H1 (cell line): ENCODE measurements at regions not wholly inside any gene's neighbourhood (a gene's known extent, or its start where the extent isn't known, plus 50 kb on each side); places are given as distances from the start of the nearest gene placed in this dataset.

Source experiments
- CTCF ChIA-PET: fragments of 300-600 bp; sonication (Branson Sonifier 250); formaldehyde crosslinking; loops from one replicate; lab custom pipeline; 2021; ENCODE audit not compliant: partially characterized antibody; lab: Charles Lee
- POLR2A ChIA-PET: fragments of 300-600 bp; sonication (Branson Sonifier 250); formaldehyde crosslinking; loops from one replicate; lab custom pipeline; 2021; ENCODE audit warnings: inconsistent platforms; ENCODE audit not compliant: partially characterized antibody; lab: Charles Lee
- DNase-seq, 2 experiments: peaks; one replicate each; pipeline versions ENCODE4 v3.0.0 to v3.0.0-alpha.2; 2010 to 2022; ENCODE audit warnings: low spot score in 2 of 2, low read depth in 1 of 2, mixed read lengths in 1 of 2
- FAIRE-seq: peaks from 2 replicates; lab custom pipeline; 2011; peaks lifted over from hg19 to GRCh38; lab: Jason Lieb, UNC
- H2AFZ ChIP-seq: 2 replicates; pipeline ENCODE4 v1.8.1; 2012; ENCODE audit warnings: low read length, inconsistent platforms
- H2AK5ac ChIP-seq: 2 replicates; pipeline ENCODE4 v1.6.1; 2013; ENCODE audit warnings: low read depth, low read length
- H2BK120ac ChIP-seq: replicated peaks from 2 replicates; pipeline ENCODE3; 2013; ENCODE audit warnings: low read depth, low read length, inconsistent platforms
- H2BK12ac ChIP-seq: 2 replicates; pipeline ENCODE4 v1.6.1; 2013; ENCODE audit warnings: low read depth, low read length
- H2BK15ac ChIP-seq: 2 replicates; pipeline ENCODE4 v1.6.1; 2013; ENCODE audit warnings: low read length
- H2BK20ac ChIP-seq: 2 replicates; pipeline ENCODE4 v1.6.1; 2013; ENCODE audit warnings: low read length
- H2BK5ac ChIP-seq: 2 replicates; pipeline ENCODE4 v1.6.1; 2013; ENCODE audit warnings: low read depth, low read length
- H3K14ac ChIP-seq: 2 replicates; pipeline ENCODE4 v1.6.1; 2013; ENCODE audit warnings: inconsistent platforms; ENCODE audit not compliant: insufficient read length
- H3K18ac ChIP-seq: 2 replicates; pipeline ENCODE4 v1.6.1; 2013; ENCODE audit warnings: low read length; ENCODE audit errors: extremely low read depth
- H3K23ac ChIP-seq: 2 replicates; pipeline ENCODE4 v1.6.1; 2013; ENCODE audit warnings: inconsistent platforms; ENCODE audit not compliant: insufficient read length
- H3K23me2 ChIP-seq: 2 replicates; pipeline ENCODE4 v1.6.1; 2013; ENCODE audit warnings: low read depth, low read length
- H3K27ac ChIP-seq: 2 replicates; pipeline ENCODE4 v1.6.1; 2011; ENCODE audit warnings: low read depth, low read length, inconsistent platforms
- H3K27me3 ChIP-seq, 4 experiments: replicated peaks in 1 of 4; 1 replicate in 1 of 4; 2 replicates in 3 of 4; pipeline versions ENCODE4 v1.6.1 to v1.8.1; 2011 to 2013; ENCODE audit warnings: low read length in 3 of 4, mild to moderate bottlenecking in 3 of 4, inconsistent platforms in 2 of 4, mixed read lengths in 2 of 4, moderate library complexity in 1 of 4; ENCODE audit not compliant: control insufficient read depth in 3 of 4, insufficient read depth in 3 of 4; ENCODE audit errors: extremely low read depth in 1 of 4
- H3K36me3 ChIP-seq, 4 experiments: 2 replicates each; pipeline versions ENCODE4 v1.6.1 to v1.8.1; 2011 to 2013; ENCODE audit warnings: mild to moderate bottlenecking in 4 of 4, low read length in 3 of 4, moderate library complexity in 2 of 4, control low read depth in 1 of 4, inconsistent platforms in 1 of 4; ENCODE audit not compliant: insufficient read depth in 4 of 4, control insufficient read depth in 2 of 4
- H3K4ac ChIP-seq: replicated peaks from 2 replicates; pipeline ENCODE3; 2013; ENCODE audit warnings: low read length, low read depth, mixed read lengths, inconsistent platforms; ENCODE audit not compliant: insufficient read length
- H3K4me1 ChIP-seq, 4 experiments: replicated peaks in 1 of 4; 1 replicate in 1 of 4; 2 replicates in 3 of 4; pipeline versions ENCODE4 v1.6.1 to v1.8.1; 2011 to 2013; ENCODE audit warnings: low read length in 3 of 4, inconsistent platforms in 2 of 4, mixed read lengths in 1 of 4; ENCODE audit not compliant: insufficient read depth in 4 of 4, control insufficient read depth in 3 of 4
- H3K4me2 ChIP-seq, 2 experiments: 2 replicates each; pipeline versions ENCODE4 v1.6.1 to v1.8.1; 2011 to 2013; ENCODE audit warnings: low read depth in 2 of 2, low read length in 2 of 2, control low read depth in 1 of 2, inconsistent platforms in 1 of 2, mild to moderate bottlenecking in 1 of 2; ENCODE audit not compliant: insufficient read depth in 1 of 2
- H3K4me3 ChIP-seq, 4 experiments: fragments of 200-600, 300-600 bp in 1 of 4; sonication (generic), shearing (Covaris generic), sonication (Bioruptor Twin) in 1 of 4; 2 replicates each; pipeline versions ENCODE4 v1.5.1 to v1.8.1; 2011 to 2016; ENCODE audit warnings: low read length in 4 of 4, low read depth in 3 of 4, control low read depth in 2 of 4, inconsistent platforms in 2 of 4, mild to moderate bottlenecking in 2 of 4, mixed read lengths in 1 of 4, moderate library complexity in 1 of 4; ENCODE audit not compliant: insufficient read depth in 2 of 4; ENCODE audit errors: extremely low read depth in 1 of 4
- H3K56ac ChIP-seq: replicated peaks from 2 replicates; pipeline ENCODE3; 2013; ENCODE audit warnings: low read depth, mild to moderate bottlenecking, mixed read lengths, low read length, inconsistent platforms; ENCODE audit not compliant: insufficient read length
- H3K79me1 ChIP-seq: 2 replicates; pipeline ENCODE4 v1.6.1; 2013; ENCODE audit warnings: low read depth, low read length, control low read depth
- H3K79me2 ChIP-seq, 2 experiments: 2 replicates each; pipeline versions ENCODE4 v1.6.1 to v1.8.1; 2012 to 2013; ENCODE audit warnings: low read length in 2 of 2, mild to moderate bottlenecking in 2 of 2, inconsistent platforms in 1 of 2; ENCODE audit not compliant: insufficient read depth in 2 of 2, control insufficient read depth in 1 of 2
- H3K9ac ChIP-seq, 4 experiments: replicated peaks in 1 of 4; 1 replicate in 1 of 4; 2 replicates in 3 of 4; pipeline versions ENCODE4 v1.6.1 to v1.8.1; 2011 to 2013; ENCODE audit warnings: low read depth in 3 of 4, low read length in 3 of 4, control low read depth in 2 of 4, mild to moderate bottlenecking in 2 of 4, moderate library complexity in 2 of 4, inconsistent platforms in 1 of 4; ENCODE audit errors: extremely low read depth in 1 of 4
- H3K9me3 ChIP-seq, 2 experiments: 2 replicates each; pipeline versions ENCODE4 v1.6.1 to v1.8.1; 2012 to 2013; ENCODE audit warnings: mild to moderate bottlenecking in 2 of 2, moderate library complexity in 2 of 2, control low read depth in 1 of 2, inconsistent platforms in 1 of 2, low read depth in 1 of 2, low read length in 1 of 2, mixed read lengths in 1 of 2; ENCODE audit not compliant: insufficient read depth in 2 of 2
- H4K20me1 ChIP-seq, 2 experiments: replicated peaks in 1 of 2; 2 replicates each; pipeline versions ENCODE3 to v1.8.1; 2011 to 2013; ENCODE audit warnings: inconsistent platforms in 2 of 2, low read length in 2 of 2, mild to moderate bottlenecking in 1 of 2; ENCODE audit not compliant: insufficient read depth in 2 of 2, control insufficient read depth in 1 of 2
- H4K5ac ChIP-seq: 2 replicates; pipeline ENCODE4 v1.6.1; 2013; ENCODE audit warnings: low read length, low read depth, mixed read lengths, inconsistent platforms; ENCODE audit not compliant: insufficient read length
- H4K8ac ChIP-seq: 2 replicates; pipeline ENCODE4 v1.8.0; 2013; ENCODE audit warnings: mild to moderate bottlenecking, moderate library complexity, low read length, inconsistent platforms; ENCODE audit not compliant: insufficient read depth; ENCODE audit errors: extremely low read depth
- H4K91ac ChIP-seq: replicated peaks from 2 replicates; pipeline ENCODE3; 2013; ENCODE audit warnings: low read length, mixed read lengths, inconsistent platforms; ENCODE audit not compliant: insufficient read length
- WGBS, 2 experiments: shearing (Covaris generic) in 1 of 2; methylation state at CpG; one replicate each; pipeline versions ENCODE4 v1.1.6 to v1.1.7; 2013 to 2015; ENCODE audit warnings: low lambda C conversion rate in 2 of 2, mixed read lengths in 2 of 2, inconsistent platforms in 1 of 2, low coverage in 1 of 2, missing lambda C conversion rate in 1 of 2; ENCODE audit not compliant: insufficient replicate concordance in 2 of 2, insufficient coverage in 1 of 2, insufficient read length in 1 of 2; ENCODE audit errors: extremely low coverage in 1 of 2, missing lambda C conversion rate in 1 of 2; 5-methylcytosine and 5-hydroxymethylcytosine counted together

- WGBS, 2 experiments: 85% methylated on average over 9 of the region's 9 CpGs; no CpG with 5 or more reads in 1 of the 2 experiments
- Histone ChIP-seq H3K79me1 (no peaks in the 10 kb centered on the region), H3K9ac (no peak overlapping the region), H2BK12ac (no peak overlapping the region), H2BK15ac (no peak overlapping the region), H2AK5ac (no peak overlapping the region), H3K14ac (no peak overlapping the region), H3K4me2 (no peak overlapping the region), H3K36me3 (no peaks in the 10 kb centered on the region), H3K56ac (no peak overlapping the region), H4K20me1 (no peaks in the 10 kb centered on the region), H2BK5ac (no peak overlapping the region), H3K23me2 (no peaks in the 10 kb centered on the region), H2BK120ac (no peak overlapping the region), H2AFZ (no peak overlapping the region), H3K4me1 (no peaks in the 10 kb centered on the region), H3K27me3 (no peaks in the 10 kb centered on the region; a peak in 1 of 7 replicates), H3K79me2 (no peaks in the 10 kb centered on the region), H3K4me3 (no peak overlapping the region), H3K27ac (no peak overlapping the region), H4K8ac (no peak overlapping the region), H2BK20ac (no peak overlapping the region), H3K4ac (no peak overlapping the region), H3K23ac (no peak overlapping the region), H3K9me3 (peaks cover 47 to 70% of the 10 kb centered on the region in 2 experiments), H3K18ac (no peak overlapping the region), H4K5ac (no peak overlapping the region), H4K91ac (no peak overlapping the region)
- no peak for DNase-seq
- CTCF ChIA-PET: no interaction called here
- POLR2A ChIA-PET: no interaction called here
- no peak for FAIRE-seq
Measured at GRCh38 chr1:4310396-4310923, 343.9 kb upstream of the AJAP1 start.
